K562 (cell line): ENCODE measurements at regions not wholly inside any gene's neighbourhood (a gene's known extent, or its start where the extent isn't known, plus 50 kb on each side); places are given as distances from the start of the nearest gene placed in this dataset.

ENCODE experiments used
- AFF1 ChIP-seq, 2 experiments: fragments of 450-650 bp; IDR thresholded peaks; 2 replicates each; pipeline ENCODE4 v1.6.1; 2018; ENCODE audit warnings: mild to moderate bottlenecking in 2 of 2, low read depth in 1 of 2; ENCODE audit not compliant: partially characterized antibody in 2 of 2
- BDP1 ChIP-seq: IDR thresholded peaks from 3 replicates; pipeline ENCODE4 v1.6.1; 2011; ENCODE audit not compliant: insufficient read length, insufficient read depth
- CHD1 ChIP-seq: fragments of 200-600 bp; sonication (generic); IDR thresholded peaks from one replicate; pipeline ENCODE4 v1.6.1; 2012; ENCODE audit warnings: mild to moderate bottlenecking, moderate library complexity, low read length, inconsistent platforms
- E4F1 ChIP-seq: fragments of 250-450 bp; sonication (Bioruptor Pico); IDR thresholded peaks from 2 replicates; pipeline ENCODE4 v1.5.0; 2021; ENCODE audit warnings: mild to moderate bottlenecking, borderline replicate concordance
- ETV1 ChIP-seq: fragments of 450-650 bp; conservative IDR thresholded peaks from 2 replicates; pipeline ENCODE4 v1.6.1; 2016; ENCODE audit warnings: missing genetic modification characterization, control low read depth, low read depth, missing compliant biosample characterization
- FOS ChIP-seq: IDR thresholded peaks from 3 replicates; pipeline ENCODE4 v1.6.1; 2011; ENCODE audit not compliant: insufficient read length; ENCODE audit errors: extremely low read depth
- HDAC1 ChIP-seq, 2 experiments: fragments of 450-650 bp; IDR thresholded peaks; 2 replicates each; pipeline ENCODE4 v1.6.1; 2016 to 2017; ENCODE audit warnings: inconsistent platforms in 1 of 2, mild to moderate bottlenecking in 1 of 2, moderate library complexity in 1 of 2
- HIVEP1 ChIP-seq: fragments of 250-450 bp; sonication (Bioruptor Pico); IDR thresholded peaks from 2 replicates; pipeline ENCODE4 v1.4.0; 2020; ENCODE audit warnings: mild to moderate bottlenecking
- KAT7 ChIP-seq: sonication (generic); formaldehyde crosslinking; IDR thresholded peaks from 2 replicates; pipeline ENCODE4 v1.8.0; 2022; ENCODE audit warnings: missing genetic modification reagents, mild to moderate bottlenecking, borderline replicate concordance
- KAT8 ChIP-seq: fragments of 450-650 bp; IDR thresholded peaks from 2 replicates; pipeline ENCODE4 v1.6.1; 2016; ENCODE audit warnings: low read depth, mild to moderate bottlenecking
- LCOR ChIP-seq: sonication (generic); formaldehyde crosslinking; IDR thresholded peaks from 2 replicates; pipeline ENCODE4 v1.8.0; 2022; ENCODE audit warnings: mild to moderate bottlenecking, missing genetic modification reagents
- MTA1 ChIP-seq: fragments of 450-650 bp; IDR thresholded peaks from 2 replicates; pipeline ENCODE4 v1.6.1; 2017; ENCODE audit warnings: borderline replicate concordance
- ZBTB17 ChIP-seq: fragments of 450-650 bp; formaldehyde crosslinking; IDR thresholded peaks from 2 replicates; pipeline ENCODE4 v1.4.0; 2020; ENCODE audit warnings: mild to moderate bottlenecking
- ZNF146 ChIP-seq: IDR thresholded peaks from one replicate; pipeline ENCODE4 v1.6.1; 2018; ENCODE audit warnings: missing compliant biosample characterization; ENCODE audit not compliant: unreplicated experiment
- ZNF3 ChIP-seq: fragments of 250-450 bp; sonication (Bioruptor Pico); IDR thresholded peaks from 2 replicates; pipeline ENCODE4 v1.5.0; 2021; ENCODE audit warnings: mild to moderate bottlenecking, moderate library complexity
- TF ChIP-seq, protein P1 (sequence below): sonication (generic); formaldehyde crosslinking; IDR thresholded peaks from 2 replicates; pipeline ENCODE4 v1.8.0; 2022; ENCODE audit warnings: mild to moderate bottlenecking, missing genetic modification reagents
- TF ChIP-seq, protein P2 (sequence below): fragments of 250-450 bp; sonication (Bioruptor Pico); IDR thresholded peaks from 2 replicates; pipeline ENCODE4 v1.4.0; 2020; ENCODE audit warnings: mild to moderate bottlenecking, moderate library complexity

DNA sequence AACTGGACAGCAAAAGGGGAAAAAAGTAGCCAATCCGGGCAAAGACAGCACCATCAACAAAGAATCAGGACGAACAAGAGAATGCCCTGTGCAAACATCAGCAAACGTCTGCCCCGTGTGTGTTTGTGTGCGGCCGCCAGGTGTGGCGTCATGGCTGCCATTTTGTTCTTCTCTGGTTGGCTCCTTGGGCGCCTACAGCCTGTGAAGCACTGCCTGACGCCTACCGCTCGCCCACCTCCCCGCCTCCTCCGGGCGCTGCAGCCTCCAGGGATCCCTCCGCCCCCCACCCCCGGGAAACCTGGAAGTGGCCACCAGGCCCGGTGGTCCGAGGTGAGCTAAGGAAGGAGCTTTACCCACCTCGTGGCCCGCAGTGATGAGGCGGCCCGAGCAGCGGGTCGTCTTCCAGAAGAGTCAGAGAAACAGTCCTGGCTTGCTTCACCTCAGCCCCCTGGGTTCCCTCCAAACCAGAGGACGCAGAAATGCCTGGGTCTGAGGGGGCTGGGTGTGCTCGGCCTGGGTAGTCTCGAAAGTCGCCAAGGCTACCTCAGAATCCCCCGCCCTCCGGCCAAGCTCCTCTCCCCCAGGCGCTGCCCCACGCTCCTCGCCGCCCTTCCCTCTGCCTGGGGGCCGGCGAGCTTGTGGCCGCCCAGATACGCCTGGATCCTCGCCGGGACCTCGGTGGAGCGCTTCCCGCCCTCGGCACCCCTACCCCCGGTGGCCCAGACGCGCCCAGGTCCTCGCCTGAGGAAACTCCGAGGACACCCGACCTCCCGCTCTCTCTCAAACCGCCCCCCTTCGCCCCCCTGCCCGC lies 61.8 kb upstream of the IL6 start (continued):
- TF ChIP-seq KAT8 = no peak
- TF ChIP-seq ZNF3 = no peak
- TF ChIP-seq HDAC1 (IDR thresholded peaks at IDR 0.05) = no peak
- TF ChIP-seq HIVEP1 = no peak
- no peak for TF ChIP-seq ZNF146 (CRISPR knock-in tag)
- TF ChIP-seq LCOR = no peak
- no peak for TF ChIP-seq MTA1
- no peak for TF ChIP-seq AFF1 (IDR thresholded peaks at IDR 0.05; ENCODE audit: low read depth in 1 of 2, partially characterized antibody in 2 of 2)
- no peak for TF ChIP-seq KAT7 (CRISPR knock-in tag)
- TF ChIP-seq, protein P1, sequence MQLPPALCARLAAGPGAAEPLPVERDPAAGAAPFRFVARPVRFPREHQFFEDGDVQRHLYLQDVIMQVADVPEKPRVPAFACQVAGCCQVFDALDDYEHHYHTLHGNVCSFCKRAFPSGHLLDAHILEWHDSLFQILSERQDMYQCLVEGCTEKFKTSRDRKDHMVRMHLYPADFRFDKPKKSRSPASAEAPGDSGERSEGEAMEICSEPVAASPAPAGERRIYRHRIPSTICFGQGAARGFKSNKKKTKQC (CRISPR knock-in tag) = no peak
- 0 out of 2 replicates have a peak, but pooled peaks have one; percentile 28 for TF ChIP-seq ZBTB17
- TF ChIP-seq CHD1 = no peak
- TF ChIP-seq BDP1 = no peak
- no peak for TF ChIP-seq FOS
- TF ChIP-seq, protein P2, sequence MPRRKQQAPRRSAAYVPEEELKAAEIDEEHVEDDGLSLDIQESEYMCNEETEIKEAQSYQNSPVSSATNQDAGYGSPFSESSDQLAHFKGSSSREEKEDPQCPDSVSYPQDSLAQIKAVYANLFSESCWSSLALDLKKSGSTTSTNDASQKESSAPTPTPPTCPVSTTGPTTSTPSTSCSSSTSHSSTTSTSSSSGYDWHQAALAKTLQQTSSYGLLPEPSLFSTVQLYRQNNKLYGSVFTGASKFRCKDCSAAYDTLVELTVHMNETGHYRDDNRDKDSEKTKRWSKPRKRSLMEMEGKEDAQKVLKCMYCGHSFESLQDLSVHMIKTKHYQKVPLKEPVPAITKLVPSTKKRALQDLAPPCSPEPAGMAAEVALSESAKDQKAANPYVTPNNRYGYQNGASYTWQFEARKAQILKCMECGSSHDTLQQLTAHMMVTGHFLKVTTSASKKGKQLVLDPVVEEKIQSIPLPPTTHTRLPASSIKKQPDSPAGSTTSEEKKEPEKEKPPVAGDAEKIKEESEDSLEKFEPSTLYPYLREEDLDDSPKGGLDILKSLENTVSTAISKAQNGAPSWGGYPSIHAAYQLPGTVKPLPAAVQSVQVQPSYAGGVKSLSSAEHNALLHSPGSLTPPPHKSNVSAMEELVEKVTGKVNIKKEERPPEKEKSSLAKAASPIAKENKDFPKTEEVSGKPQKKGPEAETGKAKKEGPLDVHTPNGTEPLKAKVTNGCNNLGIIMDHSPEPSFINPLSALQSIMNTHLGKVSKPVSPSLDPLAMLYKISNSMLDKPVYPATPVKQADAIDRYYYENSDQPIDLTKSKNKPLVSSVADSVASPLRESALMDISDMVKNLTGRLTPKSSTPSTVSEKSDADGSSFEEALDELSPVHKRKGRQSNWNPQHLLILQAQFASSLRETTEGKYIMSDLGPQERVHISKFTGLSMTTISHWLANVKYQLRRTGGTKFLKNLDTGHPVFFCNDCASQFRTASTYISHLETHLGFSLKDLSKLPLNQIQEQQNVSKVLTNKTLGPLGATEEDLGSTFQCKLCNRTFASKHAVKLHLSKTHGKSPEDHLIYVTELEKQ (CRISPR knock-in tag) = no peak
- TF ChIP-seq E4F1 = no peak
- peak; percentile 51 for TF ChIP-seq ETV1 (tag)
